ENCODE measurements at regions not wholly inside any gene's neighbourhood (a gene's known extent, or its start where the extent isn't known, plus 50 kb on each side); places are given as distances from the start of the nearest gene placed in this dataset.

DNA sequence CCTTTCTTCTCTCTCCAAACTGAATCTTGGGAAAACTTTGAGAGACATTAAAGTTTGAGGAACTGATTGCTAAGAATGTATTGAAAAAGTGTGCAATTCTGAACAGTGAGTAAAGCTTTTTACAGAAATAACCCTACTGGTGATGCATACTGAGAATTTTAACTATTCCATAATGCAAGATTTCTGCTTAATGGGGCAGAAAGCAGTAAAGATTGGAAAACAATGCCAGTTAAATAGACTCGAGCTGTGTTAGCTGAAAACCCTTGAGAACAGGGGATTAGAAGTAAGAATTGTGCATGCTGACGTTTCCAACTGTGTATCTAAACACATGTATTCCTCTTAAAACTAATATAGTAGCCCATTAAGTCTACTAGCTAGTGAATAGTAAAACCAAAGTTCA is 1500.2 kb upstream of the PRMT6 start:
- Histone ChIP-seq H3K4me2 (ENCODE audit: insufficient read depth, low read length) (no peak overlapping the region), H3K27me3 (ENCODE audit: control insufficient read depth in 2 of 2, insufficient read depth in 2 of 2, low read length in 2 of 2) (no peaks in the 10 kb centered on the region), H3K79me2 (ENCODE audit: control insufficient read depth, insufficient read depth, low read length) (no peaks in the 10 kb centered on the region), H3K9me3 (replicated peaks; ENCODE audit: control insufficient read depth, insufficient read depth, low read length) (no peaks in the 10 kb centered on the region), H2AFZ (ENCODE audit: low read depth, low read length) (no peak overlapping the region), H3K9me1 (replicated peaks; ENCODE audit: control insufficient read depth, extremely low read depth, insufficient read depth, low read length) (no peaks in the 10 kb centered on the region), H3K4me3 (replicated peaks in 1 of 3; ENCODE audit: insufficient read depth in 1 of 3, low read depth in 1 of 3, low read length in 3 of 3) (no peak overlapping the region), H3K4me1 (ENCODE audit: control insufficient read depth, extremely low read depth, insufficient read depth, low read length) (no peaks in the 10 kb centered on the region), H4K20me1 (replicated peaks; ENCODE audit: control insufficient read depth, extremely low read depth, insufficient read depth, low read length) (no peaks in the 10 kb centered on the region), H3K36me3 (ENCODE audit: control insufficient read depth in 2 of 2, extremely low read depth in 1 of 2, insufficient read depth in 2 of 2, low read length in 2 of 2) (no peaks in the 10 kb centered on the region), H3K9ac (replicated peaks; ENCODE audit: extremely low read depth, insufficient read depth, low read length) (no peak overlapping the region), H3K27ac (ENCODE audit: insufficient read depth, low read depth, low read length) (no peak overlapping the region)
- DNase-seq (ENCODE audit: low read depth, low spot score) (no peak), FAIRE-seq (no peak)
- TF ChIP-seq EZH2 (IDR thresholded peaks at IDR 0.05; ENCODE audit: borderline replicate concordance, low read depth, low read length, severe bottlenecking) (no peak), MYC (IDR thresholded peaks at IDR 0.05; ENCODE audit: low read depth, low read length) (no peak), JUN (IDR thresholded peaks at IDR 0.05; ENCODE audit: borderline replicate concordance, insufficient read depth, insufficient read length, low read depth) (no peak), FOS (IDR thresholded peaks at IDR 0.05; ENCODE audit: borderline replicate concordance, insufficient read depth, low read length) (no peak), GATA2 (IDR thresholded peaks at IDR 0.05; ENCODE audit: insufficient read depth, insufficient read length, low read depth, low read length) (no peak), POLR2A (IDR thresholded peaks at IDR 0.05; ENCODE audit: low read depth, low read length) (no peak), POLR2AphosphoS5 (IDR thresholded peaks at IDR 0.05; ENCODE audit: insufficient read depth, low read depth, low read length) (no peak)
- TF ChIP-seq, protein P1, sequence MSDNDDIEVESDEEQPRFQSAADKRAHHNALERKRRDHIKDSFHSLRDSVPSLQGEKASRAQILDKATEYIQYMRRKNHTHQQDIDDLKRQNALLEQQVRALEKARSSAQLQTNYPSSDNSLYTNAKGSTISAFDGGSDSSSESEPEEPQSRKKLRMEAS (IDR thresholded peaks at IDR 0.05; ENCODE audit: insufficient read depth, insufficient read length) = no peak
- TF ChIP-seq, protein P2, sequence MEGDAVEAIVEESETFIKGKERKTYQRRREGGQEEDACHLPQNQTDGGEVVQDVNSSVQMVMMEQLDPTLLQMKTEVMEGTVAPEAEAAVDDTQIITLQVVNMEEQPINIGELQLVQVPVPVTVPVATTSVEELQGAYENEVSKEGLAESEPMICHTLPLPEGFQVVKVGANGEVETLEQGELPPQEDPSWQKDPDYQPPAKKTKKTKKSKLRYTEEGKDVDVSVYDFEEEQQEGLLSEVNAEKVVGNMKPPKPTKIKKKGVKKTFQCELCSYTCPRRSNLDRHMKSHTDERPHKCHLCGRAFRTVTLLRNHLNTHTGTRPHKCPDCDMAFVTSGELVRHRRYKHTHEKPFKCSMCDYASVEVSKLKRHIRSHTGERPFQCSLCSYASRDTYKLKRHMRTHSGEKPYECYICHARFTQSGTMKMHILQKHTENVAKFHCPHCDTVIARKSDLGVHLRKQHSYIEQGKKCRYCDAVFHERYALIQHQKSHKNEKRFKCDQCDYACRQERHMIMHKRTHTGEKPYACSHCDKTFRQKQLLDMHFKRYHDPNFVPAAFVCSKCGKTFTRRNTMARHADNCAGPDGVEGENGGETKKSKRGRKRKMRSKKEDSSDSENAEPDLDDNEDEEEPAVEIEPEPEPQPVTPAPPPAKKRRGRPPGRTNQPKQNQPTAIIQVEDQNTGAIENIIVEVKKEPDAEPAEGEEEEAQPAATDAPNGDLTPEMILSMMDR (IDR thresholded peaks at IDR 0.05; ENCODE audit: extremely low read depth in 1 of 2, insufficient read depth in 1 of 2, low read depth in 1 of 2, low read length in 2 of 2) = no peak
- CTCF ChIA-PET = no interaction called here
- intact Hi-C loops (cut with micrococcal nuclease) = no loop called here
- dilution Hi-C loops (cut with MboI; ENCODE audit: extremely low pct_ligation_motif_present, low sequenced_read_pairs) = no loop called here
- POLR2A ChIA-PET = no interaction called here
- no TSS peak for BruUV-seq (replicated peaks)

Measured in endothelial cell of umbilical vein (primary cell).